GM12864 (cell line): ENCODE measurements at regions not wholly inside any gene's neighbourhood (a gene's known extent, or its start where the extent isn't known, plus 50 kb on each side); places are given as distances from the start of the nearest gene placed in this dataset.

ENCODE experiments used
- DNase-seq: peaks from one replicate; pipeline ENCODE4 v3.0.0-alpha.2; 2011; ENCODE audit warnings: low read depth
- H3K4me3 ChIP-seq: 2 replicates; pipeline ENCODE4 v1.5.1; 2011; ENCODE audit warnings: mild to moderate bottlenecking, low read depth, low read length, control low read depth
- CTCF ChIP-seq: IDR thresholded peaks from 2 replicates; pipeline ENCODE4 v1.5.1; 2011; ENCODE audit warnings: low read depth, mild to moderate bottlenecking, moderate library complexity, low read length, control low read depth, inconsistent platforms; ENCODE audit errors: missing control alignments

- no peak overlapping the region for H3K4me3 ChIP-seq
- TF ChIP-seq CTCF: no peak
- no peak for DNase-seq
Observed at GRCh38 chr9:26561928-26562327, 330.7 kb downstream of the CAAP1 start.

GRCh38 chr9:26559506-26559905 lies 333.1 kb downstream of the CAAP1 start:
- TF ChIP-seq CTCF: no peak
- no peak overlapping the region for H3K4me3 ChIP-seq
- no peak for DNase-seq

GRCh38 chr9:26551971-26552370 lies 340.6 kb downstream of the CAAP1 start:
- DNase-seq: no peak
- no peak for TF ChIP-seq CTCF
- no peak overlapping the region for H3K4me3 ChIP-seq

GRCh38 chr9:26551451-26551850 lies 341.2 kb downstream of the CAAP1 start:
- H3K4me3 ChIP-seq: no peak overlapping the region
- no peak for TF ChIP-seq CTCF
- no peak for DNase-seq

GRCh38 chr9:26548781-26549290 lies 343.8 kb downstream of the CAAP1 start:
- no peak for DNase-seq
- TF ChIP-seq CTCF: no peak
- no peak overlapping the region for H3K4me3 ChIP-seq

- DNase-seq: no peak
- no peak for TF ChIP-seq CTCF
- no peak overlapping the region for H3K4me3 ChIP-seq
Observed at GRCh38 chr9:26539867-26540493, 352.6 kb downstream of the CAAP1 start.

- no peak overlapping the region for H3K4me3 ChIP-seq
- DNase-seq: no peak
- TF ChIP-seq CTCF: no peak
Observed at GRCh38 chr9:26537211-26537610, 355.4 kb downstream of the CAAP1 start.
